ENCODE measurements at regions not wholly inside any gene's neighbourhood (a gene's known extent, or its start where the extent isn't known, plus 50 kb on each side); places are given as distances from the start of the nearest gene placed in this dataset.
A peak's percentile ranks its signal among the peaks of the same experiment; 100 is the strongest.
"Not testable (repeated sequence)": the region's sequence is repeated elsewhere in the genome, so short reads cannot be mapped to it uniquely, and the experiment has no call there.

GRCh38 chr18:57882465-57882864 is 79.3 kb upstream of the ATP8B1 start:
- DNase-seq (ENCODE audit: low spot score) = no peak

- peak; percentile 85 for DNase-seq (ENCODE audit: low spot score)
Measured at GRCh38 chr18:57881818-57882413, 78.8 kb upstream of the ATP8B1 start.

DNA sequence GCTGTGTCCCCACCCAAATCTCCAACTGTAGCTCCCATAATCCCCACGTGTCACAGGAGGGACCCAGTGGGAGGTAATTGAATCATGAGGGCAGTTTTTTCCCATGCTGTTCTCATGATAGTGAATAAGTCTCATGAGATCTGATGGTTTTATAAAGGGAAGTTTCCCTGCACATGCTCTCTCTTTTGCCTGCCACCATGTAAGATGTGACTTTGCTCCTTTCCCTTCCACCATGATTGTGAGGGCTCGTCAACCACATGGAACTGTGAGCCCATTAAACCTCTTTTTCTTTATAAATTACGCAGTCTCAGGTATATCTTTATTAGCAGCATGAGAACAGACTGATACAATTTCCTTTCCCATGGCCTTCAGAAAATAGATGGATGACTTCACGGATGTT is 76.8 kb upstream of the ATP8B1 start:
- DNase-seq (ENCODE audit: low spot score) = not testable (repeated sequence)

- DNase-seq (ENCODE audit: low spot score) = no peak
Measured at GRCh38 chr18:57869221-57869620, 66.1 kb upstream of the ATP8B1 start.

DNA sequence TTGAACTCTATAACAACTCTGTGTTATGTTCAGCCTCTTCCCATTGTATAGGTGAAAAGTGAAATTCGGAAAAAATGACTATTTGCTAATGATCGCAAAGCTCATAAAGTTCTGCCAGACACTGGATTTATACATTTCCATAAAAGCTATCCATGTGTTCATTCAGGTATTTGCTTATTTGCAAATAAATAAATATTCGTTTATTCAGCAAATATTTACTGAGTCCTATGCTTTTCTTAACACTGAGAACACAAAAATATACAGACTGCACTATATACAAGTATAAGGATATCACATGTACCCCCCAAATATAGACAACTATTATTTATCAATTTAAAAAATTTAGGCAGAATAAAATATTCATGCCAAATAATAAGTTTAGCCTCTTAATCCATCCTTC is 63.2 kb upstream of the ATP8B1 start:
- DNase-seq (ENCODE audit: low spot score) = no peak

DNA sequence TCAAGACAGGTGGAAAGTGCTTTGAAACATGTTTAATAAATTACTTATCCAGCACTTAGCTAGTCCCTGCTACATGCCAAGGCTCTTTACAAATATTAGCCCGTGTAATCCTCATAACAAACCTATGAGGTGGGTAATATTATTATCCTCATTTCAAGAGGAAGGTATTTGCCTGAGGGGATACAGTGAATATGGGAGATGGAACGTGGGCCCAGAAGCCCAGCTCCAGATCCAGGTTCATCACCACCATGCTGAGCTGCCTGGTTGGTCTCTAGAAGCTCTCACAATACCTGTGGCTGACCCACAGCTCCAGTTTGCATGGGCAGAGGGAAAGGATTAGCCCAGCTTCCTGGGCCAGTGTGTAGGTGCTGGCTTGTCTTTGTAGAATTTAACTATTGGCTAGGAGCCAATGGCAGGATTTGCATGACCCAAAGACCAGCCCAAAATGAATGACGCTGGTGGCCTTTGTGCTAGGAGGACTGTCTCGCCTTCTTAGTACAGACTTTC is 61.6 kb upstream of the ATP8B1 start:
- no peak for DNase-seq (ENCODE audit: low spot score)

GRCh38 chr18:57863706-57864105 is 60.6 kb upstream of the ATP8B1 start:
- DNase-seq (ENCODE audit: low spot score) = no peak

DNA sequence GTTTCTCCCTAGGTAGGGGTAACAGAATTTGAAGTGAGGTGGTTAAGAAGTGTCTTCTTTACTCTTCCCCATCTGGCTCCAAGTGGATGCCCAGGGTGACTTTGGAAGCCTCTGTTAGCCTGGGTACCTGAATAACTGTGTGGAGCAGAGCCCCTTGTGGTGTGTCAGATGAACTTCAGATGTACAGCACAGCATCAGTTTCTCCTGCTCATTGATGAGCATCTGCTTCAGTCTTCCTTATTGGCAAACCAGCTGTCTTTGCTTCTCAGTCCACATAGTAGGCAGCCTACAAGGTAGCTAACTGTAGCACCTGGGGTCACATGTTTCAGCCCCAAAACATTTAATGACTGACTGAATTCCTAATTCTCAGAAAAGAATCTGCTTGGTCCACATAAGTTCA is 56.2 kb upstream of the ATP8B1 start:
- DNase-seq (ENCODE audit: low spot score) = no peak

GRCh38 chr18:57856557-57857280 is 53.6 kb upstream of the ATP8B1 start:
- no peak for DNase-seq (ENCODE audit: low spot score)

GRCh38 chr18:57856128-57856527 is 53.0 kb upstream of the ATP8B1 start:
- DNase-seq (ENCODE audit: low spot score) = no peak

- DNase-seq (ENCODE audit: low spot score) = no peak
Measured at GRCh38 chr18:57855551-57855950, 52.4 kb upstream of the ATP8B1 start.

- no peak for DNase-seq (ENCODE audit: low spot score)
Measured at GRCh38 chr18:57854726-57855125, 51.6 kb upstream of the ATP8B1 start.

DNA sequence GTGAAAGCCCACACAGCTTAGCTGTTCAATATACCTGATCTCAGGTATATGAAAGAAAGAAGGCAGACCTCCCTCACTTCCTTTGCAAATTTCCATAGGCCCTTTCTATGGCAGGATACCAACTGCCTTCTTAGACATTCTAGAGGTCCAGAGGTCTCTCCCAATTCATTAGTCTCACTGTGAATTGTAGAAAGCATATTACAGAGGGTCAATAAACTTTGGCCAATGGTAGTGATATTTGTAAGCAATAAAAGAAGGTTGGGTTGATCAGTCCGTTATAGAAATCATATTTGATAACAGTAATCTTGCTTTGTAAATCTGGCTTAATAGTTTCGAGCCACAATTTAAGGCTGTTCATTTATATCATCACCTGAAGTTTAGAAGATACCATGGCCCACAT is 50.7 kb upstream of the ATP8B1 start:
- no peak for DNase-seq (ENCODE audit: low spot score)

DNA sequence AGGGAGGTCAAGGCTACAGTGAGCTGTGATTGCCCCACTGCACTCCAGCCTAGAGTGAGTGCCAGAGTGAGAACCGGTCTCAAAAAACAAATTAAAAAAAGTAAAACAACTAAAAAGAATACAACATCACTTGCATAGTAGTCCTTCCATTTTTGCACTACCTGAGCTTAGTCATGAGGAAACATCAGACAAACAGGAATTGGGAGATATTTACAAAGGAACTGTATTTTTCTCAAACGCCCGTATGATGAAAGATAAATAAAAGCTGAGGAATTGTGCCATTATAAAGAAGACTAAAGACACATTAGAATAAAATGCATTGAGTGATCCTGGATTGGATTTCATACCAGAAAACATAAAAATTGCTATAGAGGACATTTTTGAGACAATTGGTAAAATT is 50.0 kb upstream of the ATP8B1 start:
- no peak for DNase-seq (ENCODE audit: low spot score)

Data from umbilical cord (tissue), 1 donor.